ENCODE measurements at regions not wholly inside any gene's neighbourhood (a gene's known extent, or its start where the extent isn't known, plus 50 kb on each side); places are given as distances from the start of the nearest gene placed in this dataset.

- TF ChIP-seq CTCF (IDR thresholded peaks at IDR 0.05) = no peak
- no peak for DNase-seq (ENCODE audit: low spot score in 2 of 2)
- intact Hi-C loops (cut with DNase I) = no loop called here
- Histone ChIP-seq H3K4me1 (no peaks in the 10 kb centered on the region), H3K27me3 (peaks cover 4% of the 10 kb centered on the region), H3K4me3 (no peak overlapping the region), H3K36me3 (no peaks in the 10 kb centered on the region), H3K27ac (no peak overlapping the region), H3K9me3 (peaks cover 0 to 22% of the 10 kb centered on the region in 2 donors)
Observed at GRCh38 chr6:170122651-170123050, 168.2 kb downstream of the DLL1 start.

GRCh38 chr6:170117111-170117972 is 173.5 kb downstream of the DLL1 start:
- intact Hi-C loops (cut with DNase I) = no loop called here
- H3K27me3 ChIP-seq = no peaks in the 10 kb centered on the region
- no peaks in the 10 kb centered on the region for H3K36me3 ChIP-seq
- H3K9me3 ChIP-seq = peaks cover 0 to 22% of the 10 kb centered on the region in 2 donors
- H3K4me3 ChIP-seq = no peak overlapping the region
- TF ChIP-seq CTCF (IDR thresholded peaks at IDR 0.05) = no peak
- peak in 1 of 2 donors; percentile 50 for DNase-seq (ENCODE audit: low spot score in 2 of 2)
- no peak overlapping the region for H3K27ac ChIP-seq
- no peaks in the 10 kb centered on the region for H3K4me1 ChIP-seq

- intact Hi-C loops (cut with DNase I) = no loop called here
- Histone ChIP-seq H3K36me3 (no peaks in the 10 kb centered on the region), H3K4me1 (no peaks in the 10 kb centered on the region), H3K27ac (no peak overlapping the region), H3K27me3 (no peaks in the 10 kb centered on the region), H3K9me3 (peaks cover 0 to 20% of the 10 kb centered on the region in 2 donors), H3K4me3 (no peak overlapping the region)
- DNase-seq (ENCODE audit: low spot score in 2 of 2) = peak in 1 of 2 donors; percentile 56
- TF ChIP-seq CTCF (IDR thresholded peaks at IDR 0.05) = no peak
Observed at GRCh38 chr6:170116636-170117035, 174.2 kb downstream of the DLL1 start.

- no peaks in the 10 kb centered on the region for H3K4me1 ChIP-seq
- DNase-seq (ENCODE audit: low spot score in 2 of 2) = peak in 1 of 2 donors; percentile 35
- no peak overlapping the region for H3K4me3 ChIP-seq
- intact Hi-C loops (cut with DNase I) = no loop called here
- H3K27me3 ChIP-seq = no peaks in the 10 kb centered on the region
- peaks cover 0 to 7% of the 10 kb centered on the region in 2 donors for H3K9me3 ChIP-seq
- no peak for TF ChIP-seq CTCF (IDR thresholded peaks at IDR 0.05)
- H3K36me3 ChIP-seq = no peaks in the 10 kb centered on the region
- no peak overlapping the region for H3K27ac ChIP-seq
Observed at GRCh38 chr6:170114956-170115855, 175.7 kb downstream of the DLL1 start.

- no peaks in the 10 kb centered on the region for H3K9me3 ChIP-seq
- peak in 1 of 2 donors; percentile 34 for DNase-seq (ENCODE audit: low spot score in 2 of 2)
- no peaks in the 10 kb centered on the region for H3K27me3 ChIP-seq
- H3K27ac ChIP-seq = no peak overlapping the region
- no peaks in the 10 kb centered on the region for H3K4me1 ChIP-seq
- H3K4me3 ChIP-seq = no peak overlapping the region
- no peaks in the 10 kb centered on the region for H3K36me3 ChIP-seq
- intact Hi-C loops (cut with DNase I) = no loop called here
- no peak for TF ChIP-seq CTCF (IDR thresholded peaks at IDR 0.05)
Observed at GRCh38 chr6:170114187-170114945, 176.5 kb downstream of the DLL1 start.
